K562 (cell line): ENCODE measurements at regions not wholly inside any gene's neighbourhood (a gene's known extent, or its start where the extent isn't known, plus 50 kb on each side); places are given as distances from the start of the nearest gene placed in this dataset.
A peak's percentile ranks its signal among the peaks of the same experiment; 100 is the strongest.

Experiments
- ATAC-seq: fragments of 200-7000 bp; cut with Tn5 transposase; 3 replicates; pipeline ENCODE4 v1.9.1; 2020; ENCODE audit warnings: moderate library complexity
- BruUV-seq: library from RNA; stranded (reverse); fragments of 400-500 nt; replicated peaks from 2 replicates; lab custom pipeline; 2021; lab: Mats Ljungman, UMichigan
- CTCF ChIA-PET: fragments of 300-600 bp; formaldehyde crosslinking; extraction: SDS; loops from one replicate; lab custom pipeline; 2021; ENCODE audit warnings: low intra/inter-chr PET ratio; lab: Yijun Ruan, JAX
- POLR2A ChIA-PET: fragments of 300-600, 350-650 bp; sonication (Branson Sonifier 250); formaldehyde crosslinking; extraction: SDS; loops from one replicate; lab custom pipeline; 2021; ENCODE audit warnings: antibody characterized with exemption, inconsistent platforms; lab: Yijun Ruan, JAX
- DNase-seq, 4 experiments: peaks; one replicate each; pipeline versions ENCODE4 v3.0.0 to v3.0.0-alpha.2; 2011 to 2018; ENCODE audit warnings: low spot score in 3 of 4, mixed read lengths in 3 of 4; ENCODE audit errors: extremely low read depth in 1 of 4
- FAIRE-seq: peaks from 2 replicates; lab custom pipeline; 2011; peaks lifted over from hg19 to GRCh38; lab: Jason Lieb, UNC
- H2AFZ ChIP-seq: 2 replicates; pipeline ENCODE4 v1.6.0; 2011; ENCODE audit warnings: low read depth, low read length, control low read depth, inconsistent platforms
- H3K27ac ChIP-seq: fragments of 200-600 bp; 3 replicates; pipeline ENCODE4 v1.8.0; 2011; ENCODE audit warnings: low read depth, mild to moderate bottlenecking, control low read depth, inconsistent platforms, low read length, moderate library complexity, mixed read lengths; ENCODE audit errors: extremely low read depth
- H3K27me3 ChIP-seq, 2 experiments: fragments of 300-600 bp in 1 of 2; 2 replicates in 1 of 2; 3 replicates in 1 of 2; pipeline versions ENCODE4 v1.6.0 to v1.8.0; 2011; ENCODE audit warnings: inconsistent platforms in 2 of 2, low read length in 2 of 2, mild to moderate bottlenecking in 1 of 2, mixed read lengths in 1 of 2, moderate library complexity in 1 of 2; ENCODE audit not compliant: control insufficient read depth in 2 of 2, insufficient read depth in 2 of 2
- H3K36me3 ChIP-seq: fragments of 300-600 bp; 3 replicates; pipeline ENCODE4 v1.8.0; 2011; ENCODE audit warnings: mild to moderate bottlenecking, low read length, inconsistent platforms; ENCODE audit not compliant: control insufficient read depth, insufficient read depth
- H3K4me1 ChIP-seq, 2 experiments: fragments of 200-600 bp in 1 of 2; replicated peaks in 1 of 2; 2 replicates in 1 of 2; 3 replicates in 1 of 2; pipeline versions ENCODE4 v1.5.1 to v1.8.0; 2011; ENCODE audit warnings: inconsistent platforms in 2 of 2, low read length in 2 of 2, mild to moderate bottlenecking in 1 of 2, mixed read lengths in 1 of 2, moderate library complexity in 1 of 2; ENCODE audit not compliant: control insufficient read depth in 2 of 2, insufficient read depth in 2 of 2
- H3K4me2 ChIP-seq: 2 replicates; pipeline ENCODE4 v1.6.1; 2011; ENCODE audit warnings: low read length, control low read depth, inconsistent platforms, mixed read lengths; ENCODE audit not compliant: insufficient read depth
- H3K4me3 ChIP-seq: fragments of 200-600 bp; sonication (generic), shearing (Covaris generic); 2 replicates; pipeline ENCODE4 v1.5.1; 2016; ENCODE audit warnings: control low read depth, inconsistent platforms
- H3K79me2 ChIP-seq: fragments of 200-600 bp; 3 replicates; pipeline ENCODE4 v1.8.0; 2011; ENCODE audit warnings: low read length, inconsistent platforms; ENCODE audit not compliant: control insufficient read depth, insufficient read depth
- H3K9ac ChIP-seq, 2 experiments: 2 replicates each; pipeline versions ENCODE4 v1.6.0 to v1.6.1; 2011; ENCODE audit warnings: low read depth in 2 of 2, low read length in 2 of 2, control low read depth in 1 of 2, inconsistent platforms in 1 of 2, mild to moderate bottlenecking in 1 of 2, mixed read lengths in 1 of 2; ENCODE audit not compliant: insufficient read depth in 1 of 2
- H3K9me1 ChIP-seq: one replicate; pipeline ENCODE4 v1.6.0; 2011; ENCODE audit warnings: inconsistent platforms, mild to moderate bottlenecking, low read length, moderate library complexity; ENCODE audit not compliant: control insufficient read depth, insufficient read depth
- H3K9me3 ChIP-seq: replicated peaks from 2 replicates; pipeline ENCODE4 v1.5.1; 2011; ENCODE audit warnings: low read depth, low read length, inconsistent platforms; ENCODE audit not compliant: control insufficient read depth, insufficient read depth
- H4K20me1 ChIP-seq: replicated peaks from 2 replicates; pipeline ENCODE4 v1.6.1; 2011; ENCODE audit warnings: low read length, inconsistent platforms, mixed read lengths; ENCODE audit not compliant: control insufficient read depth, insufficient read depth
- ARID1B ChIP-seq: fragments of 450-650 bp; IDR thresholded peaks from 2 replicates; pipeline ENCODE4 v1.6.1; 2016; ENCODE audit warnings: antibody characterized with exemption, mild to moderate bottlenecking, inconsistent platforms
- FOSL1 ChIP-seq: fragments of 200-800 bp; sonication (Bioruptor generic); conservative IDR thresholded peaks from 2 replicates; pipeline ENCODE4 v1.6.1; 2016; ENCODE audit warnings: missing genetic modification characterization, missing compliant biosample characterization
- HDGF ChIP-seq: fragments of 450-650 bp; IDR thresholded peaks from 2 replicates; pipeline ENCODE4 v1.6.1; 2016
- MYNN ChIP-seq, 2 experiments: sonication (generic); formaldehyde crosslinking in 1 of 2; IDR thresholded peaks; 2 replicates each; pipeline versions ENCODE4 v1.5.0 to v1.6.1; 2016 to 2020; ENCODE audit warnings: antibody characterized with exemption in 1 of 2, missing genetic modification reagents in 1 of 2
- SMARCA5 ChIP-seq: fragments of 450-650 bp; IDR thresholded peaks from 2 replicates; pipeline ENCODE4 v1.6.1; 2016
- SMARCE1 ChIP-seq: fragments of 450-650 bp; IDR thresholded peaks from 2 replicates; pipeline ENCODE4 v1.7.1; 2016; ENCODE audit warnings: mild to moderate bottlenecking
- TBL1XR1 ChIP-seq, 2 experiments: IDR thresholded peaks; 2 replicates each; pipeline ENCODE4 v1.6.1; 2012; ENCODE audit warnings: improper control_type of control experiment in 2 of 2, low read length in 2 of 2, mild to moderate bottlenecking in 1 of 2
- ZFP36 ChIP-seq: fragments of 150-350 bp; IDR thresholded peaks from 2 replicates; pipeline ENCODE4 v1.6.1; 2018; ENCODE audit warnings: low read length, low read depth; ENCODE audit not compliant: partially characterized antibody
- ZKSCAN8 ChIP-seq: fragments of 200-800 bp; sonication (Bioruptor generic); IDR thresholded peaks from 2 replicates; pipeline ENCODE4 v1.6.1; 2016; ENCODE audit warnings: missing genetic modification characterization, missing compliant biosample characterization
- ZNF316 ChIP-seq: fragments of 450-650 bp; IDR thresholded peaks from 2 replicates; pipeline ENCODE4 v1.6.1; 2016
- ZNF699 ChIP-seq: fragments of 250-450 bp; sonication (Bioruptor Pico); IDR thresholded peaks from 2 replicates; pipeline ENCODE4 v1.8.0; 2021; ENCODE audit warnings: mild to moderate bottlenecking, moderate library complexity; ENCODE audit not compliant: insufficient replicate concordance
- WGBS: fragments of 100-300 bp; shearing (Covaris generic); methylation state at CpG from one replicate; pipeline ENCODE4 v1.1.6; 2016; ENCODE audit warnings: low coverage, mixed read lengths; ENCODE audit not compliant: insufficient coverage; ENCODE audit errors: missing lambda C conversion rate; 5-methylcytosine and 5-hydroxymethylcytosine counted together
- in situ Hi-C: fragments of 300-500 bp; cut with MboI; formaldehyde crosslinking; loops from 4 replicates; pipeline ENCODE4 v1.15.0; 2018; ENCODE audit warnings: inconsistent platforms, mixed read lengths
- intact Hi-C: fragments of 100-400 bp; cut with micrococcal nuclease; formaldehyde crosslinking; loops from 2 replicates; pipeline ENCODE4 v1.14.2; 2022
- TF ChIP-seq, protein P1 (sequence below), 2 experiments: fragments of 450-650 bp; IDR thresholded peaks; 2 replicates each; pipeline ENCODE4 v1.6.1; 2016
- TF ChIP-seq, protein P2 (sequence below): fragments of 450-650 bp; IDR thresholded peaks from 2 replicates; pipeline ENCODE4 v1.6.1; 2016
- TF ChIP-seq, protein P3 (sequence below), 2 experiments: fragments of 450-650 bp in 1 of 2; sonication (generic) in 1 of 2; formaldehyde crosslinking in 1 of 2; IDR thresholded peaks in 1 of 2; conservative IDR thresholded peaks in 1 of 2; 2 replicates each; pipeline versions ENCODE4 v1.6.1 to v1.8.1; 2016 to 2023; ENCODE audit warnings: mild to moderate bottlenecking in 2 of 2, moderate library complexity in 2 of 2, inconsistent platforms in 1 of 2, missing genetic modification reagents in 1 of 2
- TF ChIP-seq, protein P4 (sequence below): fragments of 450-650 bp; formaldehyde crosslinking; IDR thresholded peaks from 2 replicates; pipeline ENCODE4 v1.4.0; 2020; ENCODE audit warnings: mild to moderate bottlenecking, moderate library complexity

DNA sequence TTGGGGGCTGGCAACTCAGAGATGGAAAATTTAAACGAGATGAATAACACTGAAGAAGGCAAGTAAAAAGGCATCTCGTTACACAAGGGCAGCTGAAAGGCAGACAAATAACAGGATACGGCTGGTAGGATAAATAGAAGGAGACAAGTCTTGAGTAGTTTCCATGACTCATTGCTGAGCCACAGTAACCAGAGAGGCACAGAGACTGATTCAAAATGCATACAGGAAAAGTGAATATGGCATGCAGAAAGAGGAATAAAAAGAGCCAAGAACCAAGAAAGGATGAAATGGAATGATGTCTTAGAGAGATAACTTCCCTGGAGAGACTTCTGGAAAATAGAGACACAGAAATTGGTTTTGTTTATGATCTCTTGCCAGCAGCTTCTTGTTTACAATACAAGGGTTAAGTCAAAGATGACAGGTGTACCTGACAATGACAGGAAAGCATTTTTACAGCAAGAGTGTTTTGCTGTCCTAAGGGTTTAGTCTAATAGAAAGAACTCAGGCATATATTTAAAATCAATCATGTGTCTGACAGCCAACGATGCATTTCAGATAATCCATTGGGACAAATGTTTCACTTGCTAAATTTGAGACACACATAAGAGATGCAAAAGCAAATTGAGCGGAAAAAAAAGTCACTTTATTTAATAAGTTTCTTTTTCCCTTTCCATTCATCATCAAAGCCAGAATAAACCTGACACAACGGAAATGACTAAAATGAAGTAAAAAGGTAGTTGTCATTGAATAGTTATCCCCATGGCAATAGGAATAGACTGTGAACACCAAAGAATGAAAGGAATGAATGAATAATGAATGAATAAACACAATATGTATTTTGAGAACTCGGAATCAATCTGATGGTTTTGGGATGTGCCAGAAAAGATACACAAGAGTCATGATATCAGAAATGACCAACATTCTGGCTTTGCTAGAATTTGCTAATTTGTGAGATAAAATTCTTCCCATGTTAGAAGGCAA lies 68.0 kb upstream of the KCNQ5 start:
- Histone ChIP-seq H4K20me1 (no peaks in the 10 kb centered on the region), H3K4me1 (peaks cover 3 to 35% of the 10 kb centered on the region in 2 experiments), H3K79me2 (peaks cover 35% of the 10 kb centered on the region), H3K9me1 (no peaks in the 10 kb centered on the region), H3K4me3 (no peak overlapping the region), H3K36me3 (no peaks in the 10 kb centered on the region; the same call in 2 of the 3 replicates), H3K4me2 (peak overlapping the region; percentile 51; the same call in 1 of the 2 replicates), H3K27me3 (no peaks in the 10 kb centered on the region), H3K9ac (peak overlapping the region in 1 of 2 experiments; percentile 30; a peak in 1 of 4 replicates), H3K27ac (peak overlapping the region; percentile 68; the same call in 2 of the 3 replicates), H2AFZ (peak overlapping the region; percentile 72), H3K9me3 (no peaks in the 10 kb centered on the region)
- DNase-seq (peak; percentile 17 to 64 (median 32)), ATAC-seq (peak; percentile 81), FAIRE-seq (peak; percentile 49)
- ChIA-PET CTCF (no interaction called here), POLR2A (interaction anchor here (0.5 to 1.6 kb wide), 2 partner anchors 17 to 105 kb away, joined by 3 to 5 read pairs; no protein-coding TSS in a partner anchor)
- in situ Hi-C loops (no loop called here), intact Hi-C loops (loop anchor here (2.0 kb wide), 1 partner anchor 31 kb away; no protein-coding TSS in a partner anchor)
- no TSS peak for BruUV-seq
- 26% methylated on average over 7 of the region's 7 CpGs for WGBS
- peak; percentile 22 for TF ChIP-seq ARID1B
- TF ChIP-seq SMARCE1: peak; percentile 65; the same call in 1 of the 2 replicates
- TF ChIP-seq HDGF: 0 out of 2 replicates have a peak, but pooled peaks have one; percentile 63
- TF ChIP-seq, protein P1, sequence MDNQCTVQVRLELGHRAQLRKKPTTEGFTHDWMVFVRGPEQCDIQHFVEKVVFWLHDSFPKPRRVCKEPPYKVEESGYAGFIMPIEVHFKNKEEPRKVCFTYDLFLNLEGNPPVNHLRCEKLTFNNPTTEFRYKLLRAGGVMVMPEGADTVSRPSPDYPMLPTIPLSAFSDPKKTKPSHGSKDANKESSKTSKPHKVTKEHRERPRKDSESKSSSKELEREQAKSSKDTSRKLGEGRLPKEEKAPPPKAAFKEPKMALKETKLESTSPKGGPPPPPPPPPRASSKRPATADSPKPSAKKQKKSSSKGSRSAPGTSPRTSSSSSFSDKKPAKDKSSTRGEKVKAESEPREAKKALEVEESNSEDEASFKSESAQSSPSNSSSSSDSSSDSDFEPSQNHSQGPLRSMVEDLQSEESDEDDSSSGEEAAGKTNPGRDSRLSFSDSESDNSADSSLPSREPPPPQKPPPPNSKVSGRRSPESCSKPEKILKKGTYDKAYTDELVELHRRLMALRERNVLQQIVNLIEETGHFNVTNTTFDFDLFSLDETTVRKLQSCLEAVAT (IDR thresholded peaks at IDR 0.05): peak in 1 of 2 experiments; percentile 43; a peak in 1 of 4 replicates
- TF ChIP-seq FOSL1 (tag): peak; percentile 85
- TF ChIP-seq ZKSCAN8: no peak
- TF ChIP-seq MYNN (IDR thresholded peaks at IDR 0.05): no peak
- TF ChIP-seq MYNN (CRISPR knock-in tag; IDR thresholded peaks at IDR 0.05): no peak
- TF ChIP-seq ZNF699 (CRISPR knock-in tag): no peak
- peak; percentile 62 for TF ChIP-seq ZFP36
- TF ChIP-seq, protein P2, sequence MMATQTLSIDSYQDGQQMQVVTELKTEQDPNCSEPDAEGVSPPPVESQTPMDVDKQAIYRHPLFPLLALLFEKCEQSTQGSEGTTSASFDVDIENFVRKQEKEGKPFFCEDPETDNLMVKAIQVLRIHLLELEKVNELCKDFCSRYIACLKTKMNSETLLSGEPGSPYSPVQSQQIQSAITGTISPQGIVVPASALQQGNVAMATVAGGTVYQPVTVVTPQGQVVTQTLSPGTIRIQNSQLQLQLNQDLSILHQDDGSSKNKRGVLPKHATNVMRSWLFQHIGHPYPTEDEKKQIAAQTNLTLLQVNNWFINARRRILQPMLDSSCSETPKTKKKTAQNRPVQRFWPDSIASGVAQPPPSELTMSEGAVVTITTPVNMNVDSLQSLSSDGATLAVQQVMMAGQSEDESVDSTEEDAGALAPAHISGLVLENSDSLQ: peak; percentile 47
- TF ChIP-seq, protein P3, sequence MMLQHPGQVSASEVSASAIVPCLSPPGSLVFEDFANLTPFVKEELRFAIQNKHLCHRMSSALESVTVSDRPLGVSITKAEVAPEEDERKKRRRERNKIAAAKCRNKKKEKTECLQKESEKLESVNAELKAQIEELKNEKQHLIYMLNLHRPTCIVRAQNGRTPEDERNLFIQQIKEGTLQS (IDR thresholded peaks at IDR 0.05): peak; percentile 68
- TF ChIP-seq, protein P3 (CRISPR knock-in tag; conservative IDR thresholded peaks at IDR 0.05): no peak
- peak; percentile 70; the same call in 1 of the 2 replicates for TF ChIP-seq SMARCA5
- TF ChIP-seq TBL1XR1 (IDR thresholded peaks at IDR 0.05; ENCODE audit: low read length in 2 of 2): no peak
- TF ChIP-seq, protein P4, sequence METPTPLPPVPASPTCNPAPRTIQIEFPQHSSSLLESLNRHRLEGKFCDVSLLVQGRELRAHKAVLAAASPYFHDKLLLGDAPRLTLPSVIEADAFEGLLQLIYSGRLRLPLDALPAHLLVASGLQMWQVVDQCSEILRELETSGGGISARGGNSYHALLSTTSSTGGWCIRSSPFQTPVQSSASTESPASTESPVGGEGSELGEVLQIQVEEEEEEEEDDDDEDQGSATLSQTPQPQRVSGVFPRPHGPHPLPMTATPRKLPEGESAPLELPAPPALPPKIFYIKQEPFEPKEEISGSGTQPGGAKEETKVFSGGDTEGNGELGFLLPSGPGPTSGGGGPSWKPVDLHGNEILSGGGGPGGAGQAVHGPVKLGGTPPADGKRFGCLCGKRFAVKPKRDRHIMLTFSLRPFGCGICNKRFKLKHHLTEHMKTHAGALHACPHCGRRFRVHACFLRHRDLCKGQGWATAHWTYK (CRISPR knock-in tag): no peak
- TF ChIP-seq ZNF316: peak; percentile 37
